ENCODE measurements at regions not wholly inside any gene's neighbourhood (a gene's known extent, or its start where the extent isn't known, plus 50 kb on each side); places are given as distances from the start of the nearest gene placed in this dataset.

GRCh38 chr9:86557063-86557766 lies 203.0 kb upstream of the TUT7 start:
- DNase-seq, result no peak

DNA sequence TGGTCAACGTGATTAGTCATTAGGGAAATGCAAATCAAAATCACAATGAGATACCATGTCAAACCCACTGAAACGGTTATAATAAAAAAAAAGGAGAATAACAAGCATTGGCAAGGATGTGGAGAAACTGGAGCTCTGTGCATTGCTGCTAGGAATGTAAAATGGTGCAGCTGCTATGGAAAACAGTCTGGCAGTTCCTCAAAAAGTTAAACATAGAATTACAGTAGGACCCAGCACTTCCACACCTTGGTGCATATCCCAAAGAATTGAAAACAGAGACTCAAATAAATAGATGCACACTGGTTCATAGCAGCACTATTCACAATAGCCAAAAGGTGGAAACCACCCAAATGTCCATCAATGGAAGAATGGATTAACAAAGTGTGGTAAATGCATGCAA lies 201.5 kb upstream of the TUT7 start:
- DNase-seq, result no peak

DNA sequence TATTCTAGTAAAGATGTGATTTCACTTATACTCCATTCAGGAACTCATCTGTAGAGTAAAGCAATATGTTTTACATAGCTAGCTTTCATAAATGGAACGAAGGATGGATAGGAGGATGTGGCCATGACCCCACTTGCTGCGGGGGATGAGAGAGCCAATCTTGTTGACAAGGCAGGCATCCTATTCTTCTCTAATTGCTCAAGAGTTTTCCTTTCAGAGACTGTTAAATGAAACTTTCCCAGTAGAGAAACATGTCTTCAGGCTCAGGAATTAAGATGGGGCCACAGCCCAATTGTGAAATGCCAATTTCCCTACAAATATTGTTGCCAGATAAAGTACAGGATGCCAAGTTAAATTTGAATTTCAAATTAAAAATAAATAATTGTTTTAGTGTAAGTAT lies 196.2 kb upstream of the TUT7 start:
- no peak for DNase-seq

GRCh38 chr9:86549920-86550319 lies 195.7 kb upstream of the TUT7 start:
- DNase-seq, result no peak

GRCh38 chr9:86549401-86549811 lies 195.2 kb upstream of the TUT7 start:
- no peak for DNase-seq

- no peak for DNase-seq
Observed at GRCh38 chr9:86548220-86548619, 194.0 kb upstream of the TUT7 start.

DNA sequence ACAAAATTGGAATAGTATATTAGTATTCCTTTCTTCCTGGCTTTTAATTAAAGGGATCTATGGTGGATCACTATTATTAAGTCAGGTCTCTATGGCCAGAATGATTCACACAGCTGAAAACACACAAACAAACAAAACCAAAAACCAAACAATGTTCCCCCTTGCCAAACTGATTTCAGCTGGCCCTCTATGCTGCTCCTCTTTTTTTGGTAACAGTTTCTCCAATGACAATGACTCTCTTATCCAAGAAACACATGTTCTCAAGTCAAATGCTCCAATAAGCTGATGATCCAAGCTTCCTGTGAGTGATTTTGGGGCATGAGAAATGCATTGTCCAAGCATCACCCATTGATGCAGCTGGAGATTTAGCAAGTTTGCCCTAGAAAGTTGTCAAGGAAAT lies 193.4 kb upstream of the TUT7 start:
- DNase-seq, result no peak

DNA sequence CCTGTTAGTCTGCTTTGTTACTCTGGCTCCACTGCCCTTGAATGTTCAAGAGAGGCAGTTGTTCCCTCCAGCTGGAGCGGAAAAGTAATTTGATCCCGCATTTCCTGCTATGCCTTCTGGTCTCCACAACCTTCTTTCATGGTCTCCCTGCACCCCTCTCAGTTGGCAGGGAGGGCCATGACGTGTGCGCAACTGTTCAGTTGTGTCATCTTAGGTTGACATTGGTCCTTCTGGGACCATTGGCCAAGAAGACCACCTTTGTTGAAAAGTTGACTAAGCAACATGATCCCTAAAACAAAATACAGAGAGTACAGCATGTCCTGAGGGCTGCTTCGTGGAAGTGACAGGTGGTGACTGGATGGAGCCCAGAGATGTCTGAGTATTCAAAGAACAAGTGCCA lies 192.5 kb upstream of the TUT7 start:
- DNase-seq, result no peak

- DNase-seq, result no peak
Observed at GRCh38 chr9:86545090-86545489, 190.9 kb upstream of the TUT7 start.

DNA sequence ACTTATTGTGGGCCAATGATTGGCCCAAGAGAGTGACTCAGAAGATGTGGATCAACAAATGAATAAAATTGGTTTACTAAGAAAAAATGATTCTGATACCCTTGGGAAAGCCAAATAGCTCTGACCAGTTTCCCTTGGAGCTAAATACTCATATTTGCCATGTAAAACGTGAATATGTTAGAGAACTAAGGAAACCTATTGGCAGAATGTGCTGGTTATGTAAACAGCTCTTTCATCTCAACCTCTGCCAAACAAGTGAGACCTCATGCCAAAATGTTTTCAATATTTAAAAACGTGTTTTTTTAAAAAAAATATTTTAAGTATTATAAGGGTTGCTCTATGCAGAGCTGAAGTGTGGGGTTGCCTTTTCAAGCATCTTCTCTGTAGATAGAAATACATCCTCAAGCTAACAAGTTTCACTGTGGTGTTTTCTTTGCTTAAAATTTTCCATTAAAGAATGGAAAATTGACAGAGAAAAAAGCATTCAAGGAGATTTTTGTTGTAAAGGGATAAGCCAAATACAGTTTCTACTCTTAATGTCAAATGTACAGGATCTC lies 186.9 kb upstream of the TUT7 start:
- no peak for DNase-seq

GRCh38 chr9:86535406-86535915 lies 181.3 kb upstream of the TUT7 start:
- DNase-seq, result no peak

GRCh38 chr9:86534572-86535258 lies 180.5 kb upstream of the TUT7 start:
- DNase-seq, result no peak

DNA sequence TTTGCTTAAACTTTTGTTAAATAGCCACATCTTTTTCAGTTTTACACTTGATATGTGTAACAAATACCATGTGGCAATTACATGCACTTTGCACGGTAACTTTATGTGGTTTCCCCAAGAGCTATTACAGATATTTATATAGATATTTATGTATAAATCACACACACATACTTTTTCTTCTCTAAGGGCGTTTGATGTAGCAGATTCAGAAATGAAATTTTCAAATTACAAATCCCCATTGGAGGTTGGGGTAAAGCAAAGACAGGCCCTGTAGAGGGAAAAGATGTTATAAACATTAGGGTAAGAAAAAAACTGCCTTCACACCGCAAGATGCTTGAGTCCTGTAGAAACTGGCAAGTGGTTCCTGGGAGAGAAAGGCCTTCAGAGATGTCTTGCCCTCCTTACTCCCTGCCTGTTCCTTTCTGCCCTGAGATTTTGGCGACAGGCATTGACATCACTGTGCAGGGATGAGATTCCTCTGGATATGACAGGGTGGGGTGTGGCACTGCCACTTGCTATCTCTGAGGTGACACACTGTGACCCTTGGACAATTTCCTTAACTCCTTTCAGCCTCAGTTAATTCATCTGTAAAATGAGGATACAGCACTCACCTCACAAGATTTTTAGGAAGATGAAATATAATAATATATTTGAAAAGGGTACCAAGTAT lies 177.9 kb upstream of the TUT7 start:
- DNase-seq, result no peak

DNA sequence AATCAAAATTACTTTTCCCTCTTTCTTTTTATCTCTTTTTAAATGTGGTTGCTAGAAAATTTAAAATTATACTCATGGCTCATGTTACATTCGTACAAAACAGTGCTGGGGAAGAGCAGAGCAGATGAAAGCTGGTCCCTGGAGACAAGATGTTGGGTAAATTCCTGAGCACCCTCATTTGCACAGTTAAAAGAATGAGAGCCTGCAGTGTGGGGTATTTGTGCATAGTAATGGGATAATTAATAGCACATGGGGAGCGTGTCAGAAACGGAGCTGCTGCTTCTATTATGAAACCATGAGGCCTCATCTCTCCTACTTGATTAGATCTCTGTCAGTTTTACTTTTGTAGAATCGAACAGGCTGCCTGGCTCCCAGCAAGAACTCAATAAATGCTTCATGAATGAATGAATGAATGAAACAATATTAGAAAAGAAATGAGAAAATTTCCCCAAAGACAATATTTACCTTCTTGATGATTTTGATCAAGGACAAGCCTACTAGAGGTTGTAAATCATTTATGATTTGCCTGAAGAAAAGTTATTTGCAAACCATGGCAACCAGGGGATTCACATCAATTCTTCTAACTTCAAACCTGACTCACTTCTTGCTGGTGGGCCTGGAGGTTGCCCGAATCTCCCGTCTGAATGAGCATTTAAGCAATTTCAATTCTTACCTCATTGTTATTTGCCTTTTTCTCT lies 177.2 kb upstream of the TUT7 start:
- no peak for DNase-seq

GRCh38 chr9:86529496-86530275 lies 175.5 kb upstream of the TUT7 start:
- no peak for DNase-seq

DNA sequence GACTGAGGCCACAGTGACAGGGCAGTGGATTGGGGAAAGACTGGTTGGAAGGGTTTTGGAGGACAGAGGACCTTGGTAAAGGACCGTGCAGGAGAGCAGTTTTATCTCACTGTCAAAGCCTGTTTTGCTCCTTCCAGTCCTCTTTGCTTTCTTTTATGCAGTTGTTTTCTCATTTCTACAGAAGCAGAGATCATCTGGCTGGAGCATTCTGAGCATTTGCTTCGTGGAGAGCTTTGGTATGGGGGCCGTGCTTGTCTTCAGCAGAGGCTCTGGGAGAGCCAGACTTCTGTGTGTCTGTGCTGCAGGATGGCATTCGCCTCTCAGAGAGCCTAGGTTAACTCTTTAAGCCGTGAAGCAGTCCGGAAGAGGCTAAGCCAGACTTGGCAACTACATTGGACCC lies 171.8 kb upstream of the TUT7 start:
- no peak for DNase-seq

DNA sequence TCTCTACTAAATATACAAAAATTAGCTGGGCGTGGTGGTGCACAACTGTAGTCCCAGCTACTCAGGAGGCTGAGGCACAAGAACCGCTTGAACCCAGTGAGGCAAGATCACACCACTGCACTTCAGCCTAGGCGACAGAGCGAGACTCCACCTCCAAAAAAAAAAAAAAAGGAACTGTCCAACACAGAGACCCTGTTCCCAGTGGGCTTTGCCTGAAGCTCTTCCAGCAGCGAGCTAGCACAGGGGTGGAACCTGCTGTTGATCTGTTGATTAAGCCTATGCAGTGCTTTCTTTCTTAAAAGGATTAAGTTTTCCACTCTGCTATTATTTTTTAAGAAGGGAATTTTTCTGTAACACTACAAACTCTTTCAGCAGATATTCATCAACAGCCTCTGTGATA lies 171.0 kb upstream of the TUT7 start:
- DNase-seq, result no peak

- DNase-seq, result no peak
Observed at GRCh38 chr9:86521977-86522376, 167.8 kb upstream of the TUT7 start.

GRCh38 chr9:86521322-86521721 lies 167.1 kb upstream of the TUT7 start:
- DNase-seq, result no peak

DNA sequence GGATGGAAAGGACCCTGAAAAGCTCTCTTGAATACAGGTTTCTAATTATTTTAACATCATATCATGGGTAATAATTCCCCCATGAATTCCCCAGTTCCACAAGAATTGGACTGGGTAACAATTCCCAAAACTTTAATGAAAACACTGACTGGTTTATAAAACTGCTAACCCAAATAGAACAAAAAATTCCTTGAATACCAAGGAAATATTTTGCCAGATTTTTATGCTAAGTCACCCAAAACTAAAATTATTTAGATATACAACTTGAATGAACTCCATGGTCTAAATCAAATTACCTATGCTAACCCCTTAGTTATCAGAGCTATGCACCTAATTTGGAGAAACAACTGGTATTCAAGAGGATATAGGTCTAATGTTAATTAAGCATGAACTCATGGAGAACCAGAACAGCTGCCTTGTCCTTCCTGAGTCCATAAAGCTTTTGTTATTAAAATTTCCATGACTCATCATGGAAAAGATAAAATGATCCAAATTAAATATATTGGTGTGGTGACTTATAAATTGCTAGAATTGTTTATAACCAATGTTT lies 164.9 kb upstream of the TUT7 start:
- DNase-seq, result no peak

- no peak for DNase-seq
Observed at GRCh38 chr9:86517475-86517874, 163.3 kb upstream of the TUT7 start.

GRCh38 chr9:86516564-86516963 lies 162.4 kb upstream of the TUT7 start:
- no peak for DNase-seq
